HepG2 (cell line): ENCODE measurements at regions not wholly inside any gene's neighbourhood (a gene's known extent, or its start where the extent isn't known, plus 50 kb on each side); places are given as distances from the start of the nearest gene placed in this dataset.

ENCODE experiments used
- ATAC-seq: fragments of 200-7000 bp; cut with Tn5 transposase; 3 replicates; pipeline ENCODE4 v1.9.1; 2020; ENCODE audit warnings: mild to moderate bottlenecking, moderate library complexity
- BruUV-seq: library from RNA; stranded (reverse); fragments of 400-500 nt; replicated peaks from 2 replicates; lab custom pipeline; 2021; lab: Mats Ljungman, UMichigan
- CTCF ChIA-PET: fragments of 300-600 bp; formaldehyde crosslinking; extraction: SDS; loops from one replicate; lab custom pipeline; 2021; ENCODE audit warnings: low total read pairs, inconsistent platforms, low intra/inter-chr PET ratio; lab: Yijun Ruan, JAX
- POLR2A ChIA-PET: fragments of 350-600 bp; sonication (Branson Sonifier 250); formaldehyde crosslinking; loops from one replicate; lab custom pipeline; 2020; ENCODE audit warnings: antibody characterized with exemption, inconsistent platforms; lab: Yijun Ruan, JAX
- DNase-seq: peaks from one replicate; pipeline ENCODE4 v3.0.0-alpha.2; 2015; ENCODE audit warnings: low spot score
- FAIRE-seq: peaks from 3 replicates; lab custom pipeline; 2011; peaks lifted over from hg19 to GRCh38; lab: Jason Lieb, UNC
- H2AFZ ChIP-seq: one replicate; pipeline ENCODE4 v1.6.1; 2011; ENCODE audit warnings: low read length, inconsistent platforms
- H3K27ac ChIP-seq: fragments of 300-600 bp; 3 replicates; pipeline ENCODE4 v1.8.0; 2011; ENCODE audit warnings: mixed run types, mild to moderate bottlenecking, mixed read lengths, low read length, inconsistent platforms; ENCODE audit not compliant: insufficient read depth; ENCODE audit errors: extremely low read length
- H3K27me3 ChIP-seq, 2 experiments: fragments of 200-600 bp in 1 of 2; 2 replicates in 1 of 2; 3 replicates in 1 of 2; pipeline versions ENCODE4 v1.6.0 to v1.8.0; 2011; ENCODE audit warnings: low read length in 2 of 2, mild to moderate bottlenecking in 2 of 2, moderate library complexity in 2 of 2, inconsistent platforms in 1 of 2; ENCODE audit not compliant: insufficient read depth in 2 of 2, control insufficient read depth in 1 of 2
- H3K36me3 ChIP-seq, 2 experiments: fragments of 200-600 bp in 1 of 2; replicated peaks in 1 of 2; 2 replicates in 1 of 2; 3 replicates in 1 of 2; pipeline versions ENCODE4 v1.5.1 to v1.8.0; 2011; ENCODE audit warnings: low read length in 2 of 2, inconsistent platforms in 1 of 2; ENCODE audit not compliant: insufficient read depth in 2 of 2, control insufficient read depth in 1 of 2
- H3K4me1 ChIP-seq: 2 replicates; pipeline ENCODE4 v1.5.1; 2012; ENCODE audit warnings: low read length, inconsistent platforms; ENCODE audit not compliant: insufficient read depth
- H3K4me2 ChIP-seq: 2 replicates; pipeline ENCODE4 v1.6.0; 2011; ENCODE audit warnings: low read depth, low read length, inconsistent platforms
- H3K4me3 ChIP-seq, 3 experiments: fragments of 200-600 bp in 1 of 3; sonication (generic), shearing (Covaris generic) in 1 of 3; replicated peaks in 1 of 3; 2 replicates each; pipeline ENCODE4 v1.5.1; 2011 to 2016; ENCODE audit warnings: low read length in 3 of 3, inconsistent platforms in 2 of 3, low read depth in 2 of 3, mild to moderate bottlenecking in 2 of 3, control low read depth in 1 of 3, mixed read lengths in 1 of 3; ENCODE audit not compliant: insufficient read depth in 1 of 3
- H3K79me2 ChIP-seq: one replicate; pipeline ENCODE4 v1.6.1; 2011; ENCODE audit warnings: low read length, inconsistent platforms; ENCODE audit not compliant: insufficient read depth
- H3K9ac ChIP-seq: 2 replicates; pipeline ENCODE4 v1.6.0; 2011; ENCODE audit warnings: mild to moderate bottlenecking, low read depth, low read length, inconsistent platforms; ENCODE audit not compliant: insufficient read depth
- H3K9me3 ChIP-seq: 2 replicates; pipeline ENCODE4 v1.5.1; 2012; ENCODE audit warnings: mild to moderate bottlenecking, low read length
- H4K20me1 ChIP-seq: 2 replicates; pipeline ENCODE4 v1.6.0; 2011; ENCODE audit warnings: inconsistent platforms, mild to moderate bottlenecking, low read length, moderate library complexity; ENCODE audit not compliant: insufficient read depth
- MLXIP ChIP-seq: sonication (generic); formaldehyde crosslinking; IDR thresholded peaks from 2 replicates; pipeline ENCODE4 v1.9.0; 2021; ENCODE audit warnings: missing genetic modification reagents, borderline replicate concordance
- SATB2 ChIP-seq: sonication (generic); formaldehyde crosslinking; IDR thresholded peaks from 2 replicates; pipeline ENCODE4 v1.5.0; 2020; ENCODE audit warnings: missing genetic modification reagents
- ZNF142 ChIP-seq: sonication (generic); formaldehyde crosslinking; IDR thresholded peaks from 2 replicates; pipeline ENCODE4 v1.4.0; 2020; ENCODE audit warnings: missing genetic modification reagents
- ZNF543 ChIP-seq: sonication (generic); formaldehyde crosslinking; IDR thresholded peaks from 2 replicates; pipeline ENCODE4 v1.4.0; 2020; ENCODE audit warnings: mild to moderate bottlenecking, missing genetic modification reagents
- WGBS: methylation state at CpG from one replicate; pipeline ENCODE4 v1.1.6; 2017; ENCODE audit warnings: low lambda C conversion rate; 5-methylcytosine and 5-hydroxymethylcytosine counted together
- in situ Hi-C: cut with HindIII; loops from 2 replicates; pipeline ENCODE4 v1.10.0; 2017; ENCODE audit warnings: low pct_unique_long_range_greater_than_20kb; ENCODE audit not compliant: extremely low pct_ligation_motif_present
- intact Hi-C: fragments of 100-400 bp; cut with micrococcal nuclease; formaldehyde crosslinking; loops from one replicate; pipeline ENCODE4 v1.10.0; 2022; ENCODE audit not compliant: unreplicated experiment
- TF ChIP-seq, protein P1 (sequence below): sonication (generic); formaldehyde crosslinking; IDR thresholded peaks from 2 replicates; pipeline ENCODE4 v1.9.0; 2022; ENCODE audit warnings: low read depth, missing genetic modification reagents

- no peak for TF ChIP-seq ZNF142 (CRISPR knock-in tag)
- TF ChIP-seq ZNF543 (CRISPR knock-in tag): no peak
Measured at GRCh38 chr2:131419441-131419840, 55.5 kb upstream of the RAB6D start (continued).

DNA sequence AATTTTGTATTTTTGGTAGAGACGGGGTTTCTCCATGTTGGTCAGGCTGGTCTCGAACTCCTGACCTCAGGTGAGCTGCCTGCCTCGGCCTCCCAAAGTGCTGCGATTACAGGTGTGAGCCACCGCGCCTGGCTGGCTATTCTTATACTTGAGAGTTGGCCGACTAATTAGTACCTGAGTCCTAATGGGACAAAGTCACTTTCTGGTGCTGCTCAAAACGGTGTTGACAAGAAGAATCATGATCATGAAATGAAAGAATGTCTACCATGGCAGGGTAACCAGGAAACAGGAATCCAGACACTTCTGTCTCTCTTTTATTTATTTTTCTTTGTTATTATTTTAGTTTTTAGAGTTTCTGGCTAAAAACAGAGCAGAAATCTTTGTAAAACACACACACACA lies 54.7 kb upstream of the RAB6D start:
- Histone ChIP-seq H3K79me2 (no peaks in the 10 kb centered on the region), H3K4me1 (0 out of 2 replicates have a peak, but pooled peaks cover 5% of the 10 kb centered on the region), H3K9ac (no peak overlapping the region), H3K27me3 (peaks cover 0 to 34% of the 10 kb centered on the region in 2 experiments; a peak in 2 of 5 replicates), H3K4me2 (no peak overlapping the region), H3K36me3 (no peaks in the 10 kb centered on the region), H2AFZ (no peak overlapping the region), H4K20me1 (no peaks in the 10 kb centered on the region), H3K27ac (no peak overlapping the region), H3K9me3 (no peaks in the 10 kb centered on the region), H3K4me3 (no peak overlapping the region)
- intact Hi-C loops: no loop called here
- 46% methylated on average over 8 of the region's 8 CpGs for WGBS
- ATAC-seq (no peak), DNase-seq (no peak), FAIRE-seq (no peak)
- no TSS peak for BruUV-seq
- TF ChIP-seq MLXIP: no peak
- TF ChIP-seq SATB2 (CRISPR knock-in tag): no peak
- TF ChIP-seq, protein P1, sequence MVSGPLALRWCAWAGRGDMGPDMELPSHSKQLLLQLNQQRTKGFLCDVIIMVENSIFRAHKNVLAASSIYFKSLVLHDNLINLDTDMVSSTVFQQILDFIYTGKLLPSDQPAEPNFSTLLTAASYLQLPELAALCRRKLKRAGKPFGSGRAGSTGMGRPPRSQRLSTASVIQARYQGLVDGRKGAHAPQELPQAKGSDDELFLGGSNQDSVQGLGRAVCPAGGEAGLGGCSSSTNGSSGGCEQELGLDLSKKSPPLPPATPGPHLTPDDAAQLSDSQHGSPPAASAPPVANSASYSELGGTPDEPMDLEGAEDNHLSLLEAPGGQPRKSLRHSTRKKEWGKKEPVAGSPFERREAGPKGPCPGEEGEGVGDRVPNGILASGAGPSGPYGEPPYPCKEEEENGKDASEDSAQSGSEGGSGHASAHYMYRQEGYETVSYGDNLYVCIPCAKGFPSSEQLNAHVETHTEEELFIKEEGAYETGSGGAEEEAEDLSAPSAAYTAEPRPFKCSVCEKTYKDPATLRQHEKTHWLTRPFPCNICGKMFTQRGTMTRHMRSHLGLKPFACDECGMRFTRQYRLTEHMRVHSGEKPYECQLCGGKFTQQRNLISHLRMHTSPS (CRISPR knock-in tag): no peak
- CTCF ChIA-PET: no interaction called here
- in situ Hi-C loops: loop anchor here (25.0 kb wide), 1 partner anchor 244 kb away; no protein-coding TSS in a partner anchor
- POLR2A ChIA-PET: no interaction called here
